NCI-H345 treated with DMSO at 0.1 percent for 48 hours (cell line): ENCODE measurements at regions not wholly inside any gene's neighbourhood (a gene's known extent, or its start where the extent isn't known, plus 50 kb on each side); places are given as distances from the start of the nearest gene placed in this dataset.

ENCODE experiments used
- DNase-seq: peaks from one replicate; lab custom pipeline; 2025; ENCODE audit not compliant: unreplicated experiment; lab: John Stamatoyannopoulos, UW

DNA sequence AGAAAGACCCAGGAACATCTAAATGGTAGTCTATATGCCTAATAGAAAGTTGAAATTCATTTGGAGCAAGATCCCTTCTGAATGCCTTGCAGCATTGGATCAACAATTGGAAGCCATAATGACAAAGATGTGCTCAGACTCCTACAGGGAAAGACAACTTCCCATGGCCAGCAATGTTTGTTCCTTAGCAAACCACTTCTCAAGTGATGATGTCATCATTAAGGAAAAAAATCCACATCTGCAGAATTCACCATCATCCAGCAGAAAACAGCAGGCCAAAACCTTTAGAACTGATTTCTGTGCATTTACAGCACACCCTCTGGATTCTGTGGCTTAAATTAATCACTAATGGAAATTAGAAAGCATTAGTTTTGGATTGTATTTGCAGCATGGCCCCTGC is 82.4 kb upstream of the ZIC3 start:
- DNase-seq: no peak

DNA sequence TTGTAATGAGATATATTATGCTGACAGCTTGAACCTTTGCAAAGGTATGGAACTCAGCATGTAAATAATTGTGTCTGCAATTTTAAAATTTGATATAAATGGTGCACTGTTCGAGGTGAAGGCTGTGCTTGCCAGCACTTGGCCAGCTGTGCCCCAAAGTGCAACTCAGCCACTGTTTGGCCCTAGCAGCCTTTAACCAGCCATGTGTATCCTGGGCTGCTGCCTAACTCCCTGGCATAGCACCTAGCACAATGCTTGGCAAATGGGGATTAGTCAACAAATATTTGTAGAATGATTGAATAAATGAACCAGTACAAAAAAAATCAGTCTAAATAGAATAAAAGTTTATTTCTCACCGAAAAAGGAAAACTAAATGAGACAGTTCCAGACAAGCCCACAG is 83.8 kb upstream of the ZIC3 start:
- no peak for DNase-seq

DNA sequence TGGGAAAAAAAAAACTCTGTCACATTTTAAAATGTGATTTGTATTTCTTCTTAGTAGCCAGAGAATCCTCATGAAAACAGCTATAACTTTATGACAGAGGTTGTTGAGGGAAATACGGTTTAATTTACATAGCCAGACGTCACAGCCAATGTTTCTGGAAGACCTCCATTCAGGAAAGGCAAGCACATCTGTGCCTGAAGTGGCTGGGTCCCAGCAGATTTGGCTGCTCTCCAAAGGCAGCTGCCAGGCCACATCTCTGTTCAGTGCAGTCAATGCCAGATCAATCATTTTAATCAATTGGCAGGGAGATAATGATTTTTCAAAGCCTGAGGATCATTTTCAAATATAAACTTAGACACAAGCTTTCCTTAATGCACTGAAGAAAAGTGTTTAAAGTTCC is 86.5 kb upstream of the ZIC3 start:
- DNase-seq: no peak

DNA sequence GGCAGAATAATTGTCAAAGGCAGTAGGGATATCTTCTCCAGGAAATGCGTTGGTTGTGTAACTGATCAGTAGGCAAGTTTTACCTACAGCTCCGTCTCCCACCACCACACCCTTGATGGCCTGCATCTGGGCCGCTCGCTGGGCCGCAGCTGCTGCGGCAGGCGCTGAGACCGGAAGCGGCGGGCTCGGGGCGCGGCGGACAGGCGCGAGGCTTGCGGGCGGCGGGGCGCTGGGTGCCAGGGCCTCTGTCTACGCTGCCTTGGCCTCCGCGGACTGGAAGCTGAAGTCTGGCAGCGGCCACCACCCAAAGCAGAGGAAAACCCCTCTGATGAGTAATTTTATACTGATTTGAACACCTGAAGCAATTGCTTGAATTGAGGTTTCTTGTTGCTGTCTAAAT is 124.2 kb upstream of the ZIC3 start:
- DNase-seq: no peak

DNA sequence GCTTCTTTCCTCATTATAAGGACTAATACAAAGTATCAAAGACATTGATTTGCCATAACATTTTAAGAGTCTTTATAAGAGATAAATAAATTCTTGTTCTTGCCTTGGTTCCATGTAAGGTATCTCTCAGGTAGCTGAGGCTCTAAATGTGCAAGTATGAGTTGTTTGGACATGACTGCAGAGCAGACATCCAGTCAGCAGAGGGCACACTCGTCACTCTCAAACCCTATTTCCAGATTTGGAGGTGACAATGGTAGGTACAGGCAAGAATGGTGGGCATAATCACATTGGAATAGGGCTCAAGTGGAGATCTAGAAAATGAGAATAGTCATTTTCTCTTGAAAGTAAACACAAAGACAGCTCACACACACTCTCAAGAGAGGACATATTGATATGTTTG is 133.3 kb upstream of the ZIC3 start:
- no peak for DNase-seq

DNA sequence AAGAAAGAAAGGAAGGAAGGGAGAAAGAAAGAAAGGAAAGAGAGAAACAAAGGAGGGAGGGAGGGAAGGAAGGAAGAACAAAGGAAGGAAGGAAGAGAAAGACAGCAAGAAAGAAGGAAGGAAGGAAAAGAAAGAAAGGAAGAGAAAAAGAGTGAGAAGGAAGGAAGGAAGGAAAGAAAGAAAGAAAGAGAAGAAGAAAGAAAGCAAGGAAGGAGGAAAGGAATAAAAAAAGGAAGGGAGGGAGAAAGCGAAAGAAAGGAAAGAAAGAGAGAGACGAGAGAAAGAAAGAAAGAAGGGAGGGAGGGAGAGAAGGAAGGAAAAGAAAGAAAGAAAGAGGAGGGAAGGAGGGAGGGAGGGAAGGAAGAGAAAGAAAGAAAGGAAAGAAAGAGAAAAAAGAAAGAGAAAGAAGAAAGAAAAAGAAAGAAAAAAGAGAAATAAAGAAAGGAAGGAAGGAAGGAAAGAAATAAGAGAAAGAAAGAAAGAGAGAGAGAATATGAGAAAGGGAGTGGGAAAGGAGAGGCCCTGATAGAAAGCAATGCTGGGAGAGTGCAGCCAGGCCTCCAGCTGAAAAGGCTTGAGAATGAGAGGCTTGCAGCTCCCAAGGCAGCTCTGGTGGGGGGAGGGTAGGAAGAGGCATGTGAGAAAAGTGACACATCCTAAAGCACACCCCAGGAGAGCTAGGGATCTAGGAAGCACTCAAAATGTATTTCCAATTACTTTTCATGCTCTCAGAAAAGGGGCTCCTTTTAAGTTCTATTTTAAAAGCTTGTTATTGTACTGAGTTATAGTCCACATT is 134.0 kb upstream of the ZIC3 start:
- DNase-seq: no peak

DNA sequence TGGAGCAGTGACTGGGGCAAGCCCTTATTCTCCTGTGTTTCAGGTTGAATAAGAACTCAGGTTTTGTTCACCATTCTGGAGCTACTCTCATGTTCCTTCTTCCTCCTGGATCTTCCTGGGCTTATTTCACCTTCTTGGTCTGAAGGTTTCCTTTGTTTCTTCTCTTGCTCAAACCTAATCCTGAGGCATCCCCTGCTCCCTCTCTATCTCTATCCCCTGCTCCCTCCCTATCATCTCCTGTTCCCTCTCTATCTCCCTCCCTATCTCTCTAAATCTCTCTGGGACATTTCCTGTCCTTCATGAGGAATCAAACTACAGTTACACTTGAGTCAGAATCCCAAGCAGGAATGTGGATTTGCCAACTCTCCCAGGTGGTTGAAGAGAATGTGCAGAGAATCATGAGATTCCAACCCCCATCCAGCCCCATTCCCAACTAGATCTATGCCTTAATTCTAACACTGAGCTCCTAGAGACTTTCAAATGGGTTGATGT is 134.9 kb upstream of the ZIC3 start:
- DNase-seq: no peak

DNA sequence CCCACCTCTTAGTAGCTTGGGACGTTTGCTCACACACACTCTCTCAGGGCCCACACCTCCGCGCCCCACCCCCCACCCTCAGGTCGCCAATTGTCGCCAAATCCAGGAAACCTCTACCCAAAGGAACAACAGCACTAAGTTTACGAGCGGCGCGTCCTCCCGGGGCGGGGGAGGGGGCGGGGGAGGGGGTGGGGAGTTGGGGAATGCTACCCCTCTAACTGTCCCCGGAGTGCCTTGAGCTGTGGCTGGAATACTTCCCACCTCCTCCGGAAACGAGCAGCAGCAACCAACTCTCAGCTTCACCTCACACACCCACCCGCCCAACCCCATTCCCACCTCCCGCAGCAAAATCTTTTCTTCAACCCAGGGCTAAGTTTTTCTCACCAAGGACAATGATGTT is 135.6 kb upstream of the ZIC3 start:
- DNase-seq: no peak

DNA sequence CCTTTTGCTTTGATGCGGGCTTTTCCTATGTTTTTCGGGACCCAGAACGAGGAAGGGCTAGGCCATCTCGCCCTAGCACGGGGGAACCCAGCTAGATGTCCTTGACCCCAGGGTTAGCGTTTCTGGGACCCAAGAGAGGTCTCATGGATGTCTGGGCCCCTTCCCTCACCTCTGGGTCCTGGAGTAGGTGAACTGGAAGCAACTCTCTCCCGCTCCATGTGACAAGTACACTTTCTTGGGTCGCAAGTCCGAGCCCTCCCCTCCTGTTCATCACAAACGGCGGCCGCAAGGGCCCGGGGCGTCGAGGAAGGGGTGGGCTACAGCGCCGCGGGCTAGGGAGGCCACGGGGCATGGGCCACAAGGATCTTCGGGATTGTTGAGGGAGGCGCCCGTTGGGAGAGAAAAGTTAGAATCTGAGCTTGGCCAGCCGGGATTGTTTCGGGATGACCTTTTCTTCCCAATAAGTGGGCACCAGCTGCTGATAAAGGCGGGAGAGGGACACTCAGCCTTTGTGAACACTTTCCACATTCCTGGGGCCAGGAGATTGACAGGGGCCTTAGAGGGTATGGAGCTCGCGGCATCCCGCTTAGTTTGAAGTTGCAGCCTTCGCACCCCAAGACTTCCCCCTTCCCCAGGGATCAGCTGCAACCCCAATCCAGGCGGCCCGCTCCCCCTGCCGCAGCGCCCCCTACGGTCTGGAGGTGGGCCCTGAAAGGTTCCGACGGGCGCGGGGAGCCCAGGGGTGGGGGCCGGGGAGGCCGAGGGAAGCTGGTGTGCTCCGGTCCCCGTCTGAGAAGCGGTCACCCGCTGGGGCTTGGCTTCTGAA is 136.9 kb upstream of the ZIC3 start:
- no peak for DNase-seq

DNA sequence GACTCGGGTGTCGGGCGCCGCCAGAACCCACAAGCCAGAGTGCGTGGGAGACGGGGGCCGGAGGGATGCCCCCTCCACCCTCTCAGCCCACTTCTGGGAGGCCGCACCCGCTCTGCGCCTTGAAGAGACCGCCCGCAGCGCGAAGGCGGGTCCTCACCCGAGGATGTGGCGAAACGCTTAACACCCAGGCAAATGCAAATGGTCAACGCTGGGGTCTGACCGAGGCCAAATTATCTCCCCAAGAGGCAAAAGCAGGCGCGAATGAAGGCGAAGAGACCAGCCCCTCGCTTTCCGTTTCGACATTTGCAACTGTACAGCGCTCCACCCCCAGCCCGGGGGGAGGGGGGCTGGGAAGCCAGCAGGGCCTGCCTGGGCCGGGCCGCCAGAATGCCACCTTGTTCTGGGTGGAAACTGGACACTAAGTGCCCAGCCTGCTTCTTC is 137.7 kb upstream of the ZIC3 start:
- no peak for DNase-seq

DNA sequence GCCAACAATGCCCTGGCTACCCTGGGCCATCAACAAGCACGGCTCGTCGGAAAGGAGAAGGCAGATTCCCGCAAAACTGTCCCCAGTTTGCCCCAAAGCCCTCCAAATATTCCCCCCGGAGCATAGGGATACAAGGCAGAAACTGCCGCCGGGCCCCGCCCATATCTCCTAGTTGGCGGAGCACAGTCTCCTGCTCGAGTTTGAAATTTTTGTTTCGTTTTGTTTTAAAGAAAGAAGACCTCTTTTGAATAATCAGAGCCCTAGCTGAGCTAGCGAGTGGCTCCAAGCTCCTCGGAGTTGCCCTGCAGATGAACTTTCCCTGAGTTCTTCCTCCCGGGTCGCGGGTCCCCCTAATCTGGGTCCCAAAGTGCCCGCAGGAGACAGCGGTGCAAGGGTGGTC is 138.1 kb upstream of the ZIC3 start:
- no peak for DNase-seq

DNA sequence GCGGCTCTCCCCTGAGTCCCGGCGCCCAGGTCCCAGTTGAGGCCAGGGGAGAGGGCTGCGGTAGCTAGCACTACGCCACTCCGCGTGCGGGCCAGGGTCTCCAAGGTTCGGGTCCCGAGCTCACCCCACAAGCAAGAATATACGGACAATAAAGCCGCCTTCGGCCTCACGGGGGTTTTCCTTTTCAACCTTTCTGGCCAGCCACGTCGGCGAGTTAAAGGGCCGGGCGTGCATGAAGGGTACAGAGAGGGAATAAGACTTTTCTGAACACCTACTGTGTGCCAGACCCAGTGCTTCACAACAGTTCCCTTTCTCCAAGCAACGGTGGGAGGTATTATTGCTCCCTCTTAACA is 138.5 kb upstream of the ZIC3 start:
- no peak for DNase-seq

DNA sequence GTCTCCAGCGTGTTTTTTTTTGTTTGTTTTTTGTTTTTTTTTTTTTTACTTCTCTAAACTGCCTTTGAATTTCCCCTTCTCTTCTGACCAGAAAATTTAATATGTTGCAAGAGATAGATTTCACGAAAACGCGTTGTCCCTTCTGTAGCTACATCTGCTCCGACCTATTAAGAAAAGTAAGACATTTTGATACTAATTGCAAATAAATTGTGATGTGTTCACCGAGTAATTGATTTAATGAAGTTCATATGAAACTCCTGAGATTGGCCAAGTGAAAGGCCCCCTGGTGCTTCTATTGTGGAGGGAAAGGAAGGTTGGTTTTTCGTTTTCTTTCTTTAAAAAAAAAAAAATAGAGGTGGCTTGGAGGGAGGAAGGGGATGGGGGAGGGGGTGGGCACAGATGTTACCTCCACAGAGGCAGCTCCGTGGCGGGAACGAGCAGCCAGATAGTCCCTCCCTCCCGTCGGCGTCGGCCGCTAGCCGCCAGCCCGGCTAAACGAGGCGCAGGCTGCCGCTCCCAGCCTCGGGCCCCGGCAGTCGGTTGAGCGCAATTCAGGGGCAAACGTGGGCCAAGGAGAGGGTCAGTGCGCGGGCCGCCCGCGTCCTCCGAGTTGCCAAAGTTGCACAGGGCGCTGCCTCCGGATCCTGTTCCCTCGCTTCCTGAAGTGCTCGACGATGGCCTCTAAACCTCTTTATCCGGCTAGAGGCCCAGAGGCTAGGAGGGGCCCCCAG is 139.1 kb upstream of the ZIC3 start:
- no peak for DNase-seq

DNA sequence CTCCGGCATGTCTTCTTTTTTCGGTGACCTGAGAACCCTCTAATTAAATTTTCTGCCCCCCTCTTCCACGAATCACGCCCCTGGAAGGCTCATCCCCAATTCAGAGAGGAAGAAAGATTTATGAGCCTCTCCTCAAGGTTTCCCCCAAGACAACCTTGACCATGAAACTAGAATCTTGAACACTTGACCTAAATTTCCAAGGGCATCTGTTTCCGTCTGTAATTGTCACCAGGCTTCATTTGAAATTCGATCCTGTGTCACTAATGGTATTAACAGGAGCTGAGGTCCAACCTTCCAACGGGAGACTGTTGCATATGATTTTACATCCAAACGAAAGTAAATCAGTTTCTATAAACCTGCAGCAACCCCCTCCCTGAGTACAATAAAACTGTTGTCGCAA is 139.9 kb upstream of the ZIC3 start:
- DNase-seq: no peak

DNA sequence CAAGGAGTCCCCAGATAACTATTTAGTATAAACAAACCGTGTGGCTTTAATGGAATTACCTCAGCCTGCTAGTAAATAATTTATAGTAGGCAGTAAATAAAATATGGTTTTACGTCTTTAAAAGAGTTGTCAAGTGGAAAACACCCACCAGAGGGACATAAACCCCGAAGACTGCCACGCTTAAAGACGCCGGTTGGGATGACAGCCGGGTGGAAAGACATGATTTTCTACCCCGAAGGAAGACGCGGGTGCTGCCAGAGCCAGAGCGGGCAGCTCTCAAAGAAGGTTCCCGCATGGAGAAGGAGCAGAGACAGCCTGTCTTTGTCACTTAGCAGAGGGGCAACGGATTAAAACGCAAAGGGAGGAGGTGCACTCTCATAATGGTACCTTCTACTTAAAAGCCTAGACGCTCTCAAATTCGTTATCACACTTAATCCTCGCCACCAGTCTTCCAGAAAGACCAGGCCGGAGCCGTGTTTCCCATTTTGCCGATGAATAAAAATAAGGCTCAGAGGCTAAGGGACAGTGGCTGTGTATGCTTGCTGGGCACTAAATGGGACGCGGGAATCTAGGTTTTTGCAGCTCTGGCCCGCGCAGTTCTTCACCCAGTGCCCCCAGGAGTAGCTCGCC is 140.5 kb upstream of the ZIC3 start:
- DNase-seq: no peak

DNA sequence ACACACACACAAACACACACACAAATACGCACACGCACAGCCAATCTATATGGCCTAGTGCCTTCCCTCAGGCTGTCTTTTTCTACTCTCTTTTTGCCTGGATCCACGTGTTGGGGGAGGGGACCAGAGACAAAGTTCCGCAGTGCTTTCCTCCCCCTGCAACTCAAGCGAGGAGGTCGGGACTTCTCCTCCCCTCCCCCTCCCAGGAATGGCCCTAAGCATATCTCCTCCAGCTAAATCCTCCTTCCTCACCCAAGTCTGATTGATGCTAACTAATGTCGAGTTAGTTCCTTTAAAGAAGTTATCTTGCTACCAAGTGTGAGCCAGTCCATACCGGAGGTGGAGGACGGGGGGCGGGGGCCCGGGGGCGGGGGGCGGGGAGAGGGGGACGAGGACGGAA is 141.2 kb upstream of the ZIC3 start:
- no peak for DNase-seq

DNA sequence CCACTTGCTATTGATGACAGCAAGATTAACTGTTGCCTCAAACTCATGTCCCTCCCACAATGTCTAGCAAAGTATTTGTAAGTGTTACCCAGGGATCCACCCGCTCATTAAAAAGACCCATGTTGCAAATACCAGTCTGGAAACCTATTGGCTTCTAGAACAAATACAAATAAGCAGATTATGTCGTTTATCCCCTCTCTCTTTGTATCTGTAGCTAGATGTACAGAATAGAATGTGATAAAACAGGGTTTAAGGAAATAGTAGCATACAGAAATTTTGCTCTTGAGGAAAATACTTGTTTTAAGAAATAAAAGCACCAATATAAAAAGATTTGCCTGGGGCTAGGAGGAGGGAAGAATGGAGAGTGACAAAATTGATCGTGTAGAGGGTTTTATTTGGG is 142.7 kb upstream of the ZIC3 start:
- no peak for DNase-seq

DNA sequence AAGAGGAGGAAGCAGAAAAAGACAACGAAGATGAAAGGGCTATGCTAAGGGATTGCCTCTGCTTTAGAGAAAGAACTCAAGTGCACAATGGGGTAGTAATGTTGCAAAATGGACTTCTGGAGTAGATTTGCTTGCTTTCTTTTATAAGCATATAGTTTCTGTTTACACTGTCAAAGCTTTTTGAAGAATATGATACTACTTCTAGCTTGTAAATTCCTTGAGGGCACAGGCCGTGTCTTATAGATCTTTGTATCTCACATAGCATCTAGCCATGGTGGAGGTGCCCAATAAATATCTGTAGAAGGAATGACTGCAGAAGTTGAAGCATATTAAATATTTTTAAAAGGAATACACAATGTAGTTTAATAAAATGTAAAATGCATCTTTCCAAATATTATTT is 147.8 kb upstream of the ZIC3 start:
- DNase-seq: no peak

DNA sequence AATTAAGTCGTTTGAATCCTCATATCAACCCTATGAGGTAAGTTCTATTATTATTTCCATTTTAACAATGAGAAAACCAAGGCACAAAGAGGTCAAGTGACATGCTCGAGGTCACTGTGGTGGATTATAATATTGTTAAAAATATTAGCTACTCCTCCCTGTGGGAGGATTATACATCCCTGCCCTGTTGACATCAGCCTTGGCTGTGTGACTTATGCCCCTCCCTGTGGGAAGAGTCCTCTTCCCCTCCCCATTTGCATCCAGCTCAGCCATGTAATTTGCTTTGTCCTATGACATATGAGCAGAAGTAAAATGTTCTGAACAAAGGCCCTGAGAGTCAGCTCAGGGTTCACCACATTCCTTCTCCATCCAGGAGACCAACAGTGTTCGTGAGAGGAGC is 152.7 kb upstream of the ZIC3 start:
- DNase-seq: no peak

DNA sequence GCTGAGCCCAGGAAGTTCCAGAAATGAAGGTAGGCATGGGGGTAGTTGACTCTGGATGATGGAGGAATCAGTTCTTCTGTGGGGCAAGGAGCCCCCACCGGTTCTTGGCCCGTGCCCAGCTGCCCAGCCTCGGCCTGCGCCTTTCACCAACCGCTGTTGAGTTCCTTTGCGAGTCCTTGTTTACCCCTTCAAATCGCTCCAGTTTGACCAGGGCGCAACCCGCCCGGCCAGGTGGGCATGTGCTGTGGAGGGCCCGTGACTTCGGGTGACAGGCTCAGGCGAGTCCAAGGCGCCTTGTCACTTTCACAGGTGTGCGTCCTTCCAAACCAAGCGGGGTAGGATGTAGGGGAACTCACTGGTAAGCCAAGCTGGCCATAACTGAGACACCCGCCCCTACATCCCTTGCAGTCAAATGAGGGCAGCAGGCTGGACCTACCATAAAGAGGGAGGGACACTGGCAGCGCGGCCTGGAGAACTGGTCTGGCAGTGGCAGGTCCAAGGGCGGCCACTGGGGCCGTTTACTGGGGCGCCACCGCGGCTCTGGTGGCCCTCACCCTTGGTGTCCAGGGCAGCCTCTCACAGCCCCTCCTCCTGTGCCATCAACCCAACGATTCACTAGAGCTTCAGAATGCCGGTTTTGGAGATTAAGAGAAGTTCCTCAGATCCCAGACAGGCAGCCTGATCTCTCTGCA is 160.3 kb upstream of the ZIC3 start:
- no peak for DNase-seq

DNA sequence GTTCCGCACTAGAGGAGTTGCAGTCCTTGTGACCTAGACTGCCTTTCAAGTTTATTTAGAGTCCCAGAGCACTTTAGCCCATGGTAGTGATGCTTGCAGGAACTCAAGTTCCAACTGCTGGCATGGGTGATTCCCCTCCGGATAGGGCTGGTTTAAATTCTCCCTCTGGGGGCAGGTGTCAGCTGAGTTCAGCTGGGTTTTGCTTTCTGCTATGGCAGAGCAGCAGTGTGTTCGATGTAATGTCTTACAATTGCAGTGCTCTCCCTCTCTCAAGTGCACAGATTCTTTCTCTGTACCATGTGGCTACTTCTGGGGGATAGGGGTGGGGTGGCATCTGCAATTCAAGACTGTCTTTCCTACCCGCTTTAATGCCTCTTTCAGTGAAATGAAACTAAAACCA is 164.8 kb upstream of the ZIC3 start:
- DNase-seq: no peak
